ENCODE measurements at regions not wholly inside any gene's neighbourhood (a gene's known extent, or its start where the extent isn't known, plus 50 kb on each side); places are given as distances from the start of the nearest gene placed in this dataset.
"Not testable (repeated sequence)": the region's sequence is repeated elsewhere in the genome, so short reads cannot be mapped to it uniquely, and the experiment has no call there.

DNA sequence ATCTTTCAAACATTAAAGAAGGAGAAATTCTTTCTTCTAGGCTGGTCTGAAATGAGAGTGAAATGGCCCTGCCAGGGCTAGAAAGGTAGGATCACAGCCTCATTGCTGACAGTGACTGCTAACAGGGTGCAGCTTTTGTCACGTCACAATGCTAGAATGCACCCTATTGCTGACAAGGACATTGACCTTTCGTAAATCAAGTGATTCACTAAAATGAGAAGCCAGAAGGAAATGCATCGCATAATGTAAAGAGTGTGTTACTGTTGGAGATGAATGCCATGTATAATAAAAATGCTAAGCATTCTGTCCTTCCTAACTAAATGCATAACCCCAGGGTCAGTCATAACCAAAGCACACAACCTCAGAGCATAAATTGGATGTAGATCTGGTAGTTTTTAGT lies 732.9 kb downstream of the TDRD15 start:
- DNase-seq (ENCODE audit: low read depth), result no peak

DNA sequence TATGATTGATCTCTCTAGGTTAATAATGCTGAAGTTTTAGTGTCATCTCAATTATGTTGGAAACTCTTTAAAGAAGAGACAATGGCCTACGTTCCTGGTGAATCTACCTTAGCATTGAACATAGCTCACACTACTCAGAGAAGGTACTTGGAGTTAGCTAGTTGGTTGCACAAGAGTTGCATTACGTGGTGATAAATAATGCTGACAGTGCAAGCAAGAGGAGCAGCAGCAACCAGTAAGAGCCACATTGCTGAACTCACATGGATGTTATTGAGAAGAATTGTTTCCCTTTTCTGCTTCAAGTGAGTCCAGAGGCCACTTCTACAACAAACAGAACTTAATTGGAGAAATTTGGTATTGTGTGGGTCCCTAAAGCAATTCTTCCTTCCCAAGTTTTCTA lies 737.1 kb downstream of the TDRD15 start:
- DNase-seq (ENCODE audit: low read depth), result no peak

DNA sequence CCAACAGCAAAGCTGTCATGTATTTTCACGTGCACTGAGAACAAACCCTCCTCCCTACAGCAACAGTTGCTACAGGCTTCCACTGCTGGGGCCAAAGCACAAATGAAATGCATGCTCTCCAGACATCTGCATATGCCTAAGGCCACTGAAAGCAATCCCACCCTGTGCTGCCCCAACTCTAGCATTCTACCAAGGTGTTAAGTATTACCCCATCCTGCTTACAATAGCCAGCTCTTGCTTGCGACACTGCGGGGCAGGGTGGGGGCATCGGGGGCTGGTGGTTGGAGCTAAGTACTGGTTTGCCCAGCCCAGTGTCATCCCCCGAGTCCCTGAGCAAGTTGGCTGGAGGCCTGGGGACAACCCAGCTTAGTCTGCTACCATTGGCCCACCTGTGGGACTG lies 742.5 kb downstream of the TDRD15 start:
- no peak for DNase-seq (ENCODE audit: low read depth)

DNA sequence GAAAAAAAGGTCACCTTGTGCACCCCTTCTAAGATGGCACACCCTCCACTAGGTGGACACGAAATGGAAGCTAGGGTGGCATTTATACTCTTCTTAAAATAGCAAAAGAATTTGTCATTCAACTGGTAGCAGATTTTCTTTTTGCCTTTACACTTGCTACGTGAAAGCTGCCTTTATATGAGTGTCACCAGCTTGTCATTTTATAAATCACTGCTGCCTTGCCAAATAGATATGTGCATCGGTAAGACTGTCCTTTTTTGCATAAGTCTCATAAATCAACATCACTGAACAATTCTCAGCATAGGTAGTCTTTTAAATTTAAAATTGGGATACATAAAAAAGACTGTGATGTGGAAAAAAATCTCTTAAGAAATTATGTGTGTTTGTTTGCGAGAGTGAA lies 764.1 kb downstream of the TDRD15 start:
- no peak for DNase-seq (ENCODE audit: low read depth)

DNA sequence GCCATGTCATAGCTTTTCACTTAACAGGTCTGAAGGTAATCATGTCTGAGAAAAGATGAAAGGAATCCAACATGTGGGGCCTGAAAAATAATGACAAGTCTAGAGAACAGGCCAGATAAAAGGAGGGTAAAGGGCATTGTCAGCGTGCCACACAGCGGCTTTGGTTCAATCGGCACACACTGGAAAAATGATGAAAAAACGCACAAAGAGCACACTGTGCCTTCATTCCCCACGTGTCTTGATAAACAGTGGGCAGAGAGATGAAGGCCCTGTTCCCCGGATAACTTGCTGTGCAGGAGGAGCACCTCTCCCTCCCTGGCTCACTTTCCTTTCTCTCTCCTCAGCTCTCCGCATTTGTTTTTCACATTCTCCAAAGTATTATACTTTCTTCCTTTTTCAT lies 766.3 kb downstream of the TDRD15 start:
- no peak for DNase-seq (ENCODE audit: low read depth)

DNA sequence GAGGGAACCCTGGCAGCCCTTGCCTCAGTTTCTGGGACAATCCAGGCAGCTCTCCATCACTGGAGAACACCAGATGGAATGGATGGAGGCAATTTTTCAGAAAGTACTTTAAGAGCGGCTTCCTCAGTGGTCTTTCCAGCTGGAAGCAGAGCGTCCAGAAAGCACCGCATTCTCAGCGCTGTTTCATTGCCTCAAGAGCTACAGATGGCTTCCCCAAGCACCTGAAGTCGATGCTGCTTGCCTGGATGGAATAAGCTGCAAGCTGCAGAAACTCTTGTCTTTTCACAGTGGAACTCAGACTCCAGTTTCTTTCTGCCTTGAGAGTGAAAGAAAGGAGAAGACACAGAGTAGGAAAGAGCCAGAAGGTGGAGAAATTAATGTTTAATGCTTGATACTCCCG lies 766.9 kb downstream of the TDRD15 start:
- no peak for DNase-seq (ENCODE audit: low read depth)

DNA sequence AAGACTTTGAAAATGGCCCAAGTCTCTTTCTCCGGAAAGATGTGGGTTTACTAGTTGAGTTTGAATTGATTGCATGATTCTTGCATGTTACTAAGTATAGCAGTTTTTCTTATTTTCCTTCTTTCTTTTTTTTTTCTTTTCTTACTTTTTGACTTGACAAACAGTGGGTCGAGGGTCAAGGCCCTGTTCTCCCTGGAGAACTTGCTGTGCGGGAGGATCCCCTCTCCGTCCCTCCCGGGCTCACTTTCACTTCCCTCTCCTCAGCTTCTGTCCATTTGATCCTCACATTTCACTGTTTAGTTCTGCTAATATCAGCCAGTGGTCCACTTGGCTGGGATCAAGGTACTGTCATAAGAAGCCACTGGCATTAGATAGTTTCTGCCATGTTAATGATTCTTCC lies 767.4 kb downstream of the TDRD15 start:
- no peak for DNase-seq (ENCODE audit: low read depth)

DNA sequence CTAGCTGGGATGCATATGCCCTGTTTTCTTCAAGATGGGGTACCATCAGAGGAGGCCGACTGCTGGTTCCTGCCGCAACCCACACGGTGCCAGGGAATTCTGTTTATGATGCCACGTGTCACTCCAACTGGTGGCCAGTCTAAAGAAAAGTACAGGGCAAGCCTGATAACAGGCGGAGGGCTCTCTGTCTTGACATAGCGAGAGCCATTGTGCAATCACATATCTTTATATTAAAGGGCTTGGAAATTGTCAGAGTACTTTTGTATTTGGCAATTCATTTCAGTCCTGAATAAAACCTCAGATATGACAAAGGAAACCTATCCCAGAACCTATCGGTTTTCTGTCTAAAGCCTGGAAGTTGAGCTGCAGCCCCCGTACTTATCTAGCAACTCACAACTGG lies 768.4 kb downstream of the TDRD15 start:
- no peak for DNase-seq (ENCODE audit: low read depth)

DNA sequence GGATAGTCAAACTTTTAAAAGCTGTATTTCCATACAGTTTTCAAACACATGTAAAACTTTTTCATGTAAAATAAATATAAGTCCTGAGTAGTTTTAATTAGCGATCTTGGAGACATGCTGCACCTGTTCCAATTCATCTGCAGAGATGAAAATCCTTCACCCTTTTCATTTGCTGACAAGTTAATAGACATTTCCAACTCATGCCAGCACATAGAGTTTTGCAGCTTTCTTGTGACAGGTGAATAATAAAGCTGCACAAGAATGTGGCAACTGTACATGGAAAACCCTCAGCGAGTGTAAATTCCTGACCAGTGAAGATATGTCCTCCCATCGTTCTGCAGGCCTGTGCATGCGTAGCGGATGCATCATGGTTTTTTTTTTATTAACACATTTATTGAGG lies 771.4 kb downstream of the TDRD15 start:
- DNase-seq (ENCODE audit: low read depth), result no peak

DNA sequence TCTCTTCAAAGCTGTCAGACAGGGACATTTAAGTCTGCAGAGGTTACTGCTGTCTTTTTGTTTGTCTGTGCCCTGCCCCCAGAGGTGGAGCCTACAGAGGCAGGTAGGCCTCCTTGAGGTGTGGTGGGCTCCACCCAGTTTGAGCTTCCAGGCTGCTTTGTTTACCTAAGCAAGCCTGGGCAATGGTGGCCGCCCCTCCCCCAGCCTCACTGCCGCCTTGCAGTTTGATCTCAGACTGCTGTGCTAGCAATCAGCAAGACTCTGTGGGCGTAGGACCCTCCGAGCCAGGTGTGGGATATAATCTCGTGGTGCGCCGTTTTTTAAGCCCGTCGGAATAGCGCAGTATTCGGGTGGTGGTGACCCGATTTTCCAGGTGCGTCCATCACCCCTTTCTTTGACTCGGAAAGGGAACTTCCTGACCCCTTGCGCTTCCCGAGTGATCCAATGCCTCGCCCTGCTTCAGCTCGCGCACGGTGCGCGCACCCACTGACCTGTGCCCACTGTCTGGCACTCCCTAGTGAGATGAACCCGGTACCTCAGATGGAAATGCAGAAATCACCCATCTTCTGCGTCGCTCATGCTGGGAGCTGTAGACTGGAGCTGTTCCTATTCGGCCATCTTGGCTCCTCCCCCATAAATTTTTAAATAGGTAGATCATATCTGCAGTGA lies 785.1 kb downstream of the TDRD15 start:
- not testable (repeated sequence) for DNase-seq (ENCODE audit: low read depth)

DNA sequence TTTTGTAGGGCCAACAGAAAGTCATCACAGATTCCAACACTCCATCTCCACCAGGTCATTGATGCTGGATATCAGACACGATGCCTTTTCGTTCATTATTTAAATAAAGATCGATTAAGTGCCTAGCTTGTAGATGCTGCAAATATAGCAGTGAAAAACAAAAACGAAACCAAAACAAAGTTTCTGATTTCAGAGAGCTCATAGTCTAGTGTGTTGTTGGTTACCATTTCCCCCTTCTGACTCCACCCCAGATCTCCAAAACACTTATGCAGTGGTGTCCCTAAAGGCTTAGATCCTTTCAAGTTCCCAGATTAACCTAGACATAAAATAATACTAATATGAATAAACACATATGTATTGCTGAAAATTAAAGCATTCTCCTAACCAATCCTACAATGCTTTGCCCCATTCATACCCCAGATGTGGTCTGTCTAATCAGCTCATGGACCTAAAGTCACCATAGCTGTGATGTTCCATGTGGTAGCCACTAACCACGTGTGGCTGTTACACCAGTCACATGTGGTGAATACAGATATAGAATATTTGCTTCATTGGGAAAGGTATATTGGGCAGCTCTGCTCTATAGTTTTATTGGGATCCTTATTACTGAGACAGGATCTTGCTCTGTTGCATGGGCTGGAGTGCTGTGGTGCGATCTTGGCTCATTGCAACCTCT lies 787.2 kb downstream of the TDRD15 start:
- no peak for DNase-seq (ENCODE audit: low read depth)

DNA sequence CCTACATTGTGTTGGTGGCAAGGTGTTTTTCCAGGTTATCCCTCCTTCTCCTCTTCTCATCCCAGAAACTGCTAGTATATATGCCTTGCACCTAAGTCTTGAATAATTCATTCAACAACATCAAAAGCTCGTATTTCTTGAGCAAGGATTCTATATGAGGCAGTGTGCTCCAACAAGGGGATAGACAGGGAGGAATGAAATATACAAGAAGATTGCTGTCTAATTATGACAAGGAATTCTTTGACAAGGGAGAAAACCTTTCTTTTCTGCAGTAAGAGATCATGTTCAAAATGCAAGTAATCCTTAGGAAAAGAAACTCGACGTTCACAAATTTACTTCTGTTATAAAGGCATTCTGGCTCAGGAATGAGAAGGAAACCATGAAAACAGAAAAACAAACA lies 788.6 kb downstream of the TDRD15 start:
- no peak for DNase-seq (ENCODE audit: low read depth)

DNA sequence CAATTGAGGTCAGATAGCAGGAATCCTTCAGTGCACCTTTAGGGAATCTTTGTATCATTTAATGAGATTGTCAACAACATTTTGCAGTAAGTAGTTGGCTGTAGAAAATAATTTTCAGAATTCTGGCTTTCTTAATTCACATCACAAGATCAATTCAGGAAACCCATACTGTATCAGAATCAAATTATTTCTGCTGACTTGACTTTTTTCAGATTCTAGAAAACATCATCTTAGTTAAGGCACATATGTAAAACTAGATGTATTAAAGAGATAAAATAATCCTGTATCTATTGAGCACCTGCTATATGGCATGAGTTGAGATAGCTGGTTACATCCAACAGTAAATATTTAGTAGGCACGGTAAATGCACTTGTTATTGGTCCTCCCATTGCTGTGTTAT lies 791.4 kb downstream of the TDRD15 start:
- DNase-seq (ENCODE audit: low read depth), result no peak

DNA sequence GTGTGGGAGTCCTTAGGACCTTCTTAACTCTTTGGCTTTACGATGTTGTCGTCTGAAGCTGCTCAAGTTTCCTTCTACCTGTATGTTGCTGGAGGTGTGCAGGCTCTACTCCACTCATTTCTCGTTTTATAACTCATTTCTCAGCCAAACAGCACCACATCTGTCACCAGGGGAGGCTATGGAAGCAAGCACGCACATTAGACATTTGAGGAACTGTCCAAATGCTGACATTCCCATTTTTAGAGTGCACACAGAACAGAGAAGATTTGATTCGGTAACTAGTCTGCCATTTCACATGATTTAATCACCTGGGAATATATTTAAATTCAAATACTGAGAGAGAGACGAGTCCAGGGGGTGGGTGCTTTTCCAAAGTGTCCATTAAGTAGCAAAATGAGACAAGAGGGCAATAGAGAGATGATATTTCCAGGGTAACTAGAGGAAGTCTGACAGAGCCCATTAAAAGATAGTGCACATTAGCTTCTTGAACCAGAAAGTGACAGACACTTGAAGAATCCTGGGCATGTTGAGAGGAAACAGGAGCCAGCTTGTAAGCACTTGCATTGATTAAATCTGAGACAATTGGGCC lies 793.3 kb downstream of the TDRD15 start:
- no peak for DNase-seq (ENCODE audit: low read depth)

DNA sequence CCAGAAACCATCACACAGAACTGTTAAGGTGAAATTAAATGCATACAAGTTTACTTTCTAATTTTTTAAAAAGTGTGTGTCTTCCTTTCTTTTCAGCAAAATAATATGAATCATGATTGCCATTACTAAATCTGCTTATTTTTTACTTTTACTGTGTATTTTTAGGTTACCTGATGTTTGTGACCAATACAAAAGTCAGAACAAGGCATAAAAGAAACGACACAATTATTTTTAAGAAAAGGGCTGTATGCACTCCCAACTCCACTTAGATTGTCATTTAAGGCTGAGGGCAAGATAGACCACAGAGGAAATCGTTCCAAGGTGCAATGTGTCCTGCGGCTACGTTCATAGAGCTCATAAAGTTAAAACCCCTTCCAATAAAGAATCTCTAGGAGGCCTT lies 797.0 kb downstream of the TDRD15 start:
- no peak for DNase-seq (ENCODE audit: low read depth)

DNA sequence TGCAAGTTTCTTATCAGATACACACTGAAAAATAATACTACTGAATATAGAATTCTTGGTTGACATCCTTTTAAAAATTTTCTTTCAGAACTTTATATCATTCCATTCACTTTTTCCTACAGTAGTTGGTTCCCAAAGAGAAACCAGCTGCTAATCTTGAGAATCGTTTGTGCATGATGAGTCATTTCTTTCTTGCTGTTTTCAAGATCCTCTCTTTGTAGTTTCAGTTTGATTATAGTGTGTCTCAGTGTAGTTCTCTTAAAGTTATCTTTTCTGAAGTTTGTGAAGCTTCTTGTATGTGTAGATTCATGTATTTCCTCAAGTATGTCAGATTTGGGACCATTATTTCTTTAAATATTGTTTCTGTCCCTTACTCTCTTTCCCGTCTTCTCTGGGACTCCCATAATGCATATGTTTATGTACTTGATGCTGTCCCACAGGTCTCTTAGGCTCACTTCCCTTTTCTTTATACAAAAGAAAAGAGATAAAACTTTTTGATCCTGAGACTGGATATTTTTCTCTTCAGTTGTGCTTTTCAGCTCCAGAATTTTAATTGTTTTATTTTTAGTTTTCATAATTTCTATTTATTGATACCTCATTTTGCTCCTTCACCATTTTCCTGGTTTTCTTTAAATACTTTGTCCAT lies 801.0 kb downstream of the TDRD15 start:
- DNase-seq (ENCODE audit: low read depth), result no peak

DNA sequence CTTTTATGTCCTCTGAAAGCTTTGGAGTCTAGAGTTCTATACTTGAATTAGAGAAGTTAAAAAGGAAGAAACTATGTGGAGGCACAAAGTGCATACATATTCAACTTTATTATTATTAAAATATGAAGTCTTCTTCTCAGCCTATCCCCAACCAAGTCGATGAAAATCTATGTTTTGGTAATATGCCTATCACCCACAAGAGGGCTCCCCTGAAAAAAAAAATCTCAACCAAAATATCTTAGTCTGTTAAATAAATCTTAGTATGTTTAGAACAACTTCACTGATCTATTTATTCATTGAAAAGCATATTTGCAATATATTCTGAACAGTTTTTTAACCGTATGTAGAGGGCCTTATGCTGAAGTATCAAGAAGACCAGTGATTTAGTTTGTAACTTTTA lies 804.5 kb downstream of the TDRD15 start:
- no peak for DNase-seq (ENCODE audit: low read depth)

DNA sequence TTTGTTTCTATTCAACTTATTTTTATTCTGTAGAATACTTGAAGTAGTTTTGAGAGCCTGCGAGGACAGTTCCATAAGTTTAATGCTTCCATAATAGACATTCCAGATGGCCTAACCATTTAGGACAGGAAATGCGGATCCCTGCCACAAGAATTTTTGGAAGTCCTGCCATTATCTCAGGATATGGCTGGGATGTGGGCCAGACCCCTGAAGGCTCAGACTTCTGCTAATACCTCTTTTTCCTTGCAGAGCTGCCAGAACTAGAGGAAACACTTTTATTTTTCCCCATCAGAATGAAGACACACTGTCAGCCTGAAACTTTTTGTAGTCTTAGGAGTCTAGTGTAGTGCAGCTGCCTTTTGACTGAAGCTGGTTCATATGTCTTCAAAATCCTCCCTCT lies 806.5 kb downstream of the TDRD15 start:
- no peak for DNase-seq (ENCODE audit: low read depth)

DNA sequence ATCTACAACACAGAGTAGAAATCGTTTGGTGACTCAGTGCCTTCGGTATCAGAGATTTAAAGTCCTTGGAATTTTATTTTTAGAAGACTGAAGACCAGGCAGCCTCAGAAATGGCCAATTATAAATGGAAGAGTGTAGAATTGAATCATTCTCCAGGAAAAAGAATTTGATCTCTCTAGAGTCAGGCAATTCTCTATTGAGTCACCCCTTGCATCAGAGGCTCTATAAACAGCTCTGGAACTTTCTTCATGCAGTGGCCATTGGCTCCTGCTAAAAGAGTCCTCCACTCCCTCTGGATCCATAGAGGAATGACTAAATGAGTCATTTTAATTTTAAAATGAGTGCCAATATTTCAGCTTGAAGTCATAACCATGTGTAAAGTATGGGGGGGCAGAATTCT lies 816.2 kb downstream of the TDRD15 start:
- DNase-seq (ENCODE audit: low read depth), result no peak

DNA sequence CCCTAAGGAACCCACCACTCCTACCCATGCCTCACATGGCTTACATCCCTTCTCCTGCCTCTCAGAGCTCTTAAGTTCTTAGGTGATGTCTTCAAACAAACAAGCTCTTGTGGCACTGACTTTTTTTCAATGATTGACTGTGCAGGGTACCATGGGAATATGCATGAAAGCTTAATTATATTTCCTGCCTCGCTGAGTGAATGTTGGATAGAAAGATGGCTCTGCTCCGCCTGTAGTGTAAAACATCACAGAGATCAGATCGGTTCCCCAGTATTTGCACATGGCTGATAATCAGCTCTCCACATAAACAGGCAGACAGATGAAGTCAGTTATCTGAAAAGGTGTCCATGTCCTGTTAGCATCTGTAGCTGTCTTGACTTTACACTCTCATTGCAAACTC lies 820.8 kb downstream of the TDRD15 start:
- DNase-seq (ENCODE audit: low read depth), result no peak

DNA sequence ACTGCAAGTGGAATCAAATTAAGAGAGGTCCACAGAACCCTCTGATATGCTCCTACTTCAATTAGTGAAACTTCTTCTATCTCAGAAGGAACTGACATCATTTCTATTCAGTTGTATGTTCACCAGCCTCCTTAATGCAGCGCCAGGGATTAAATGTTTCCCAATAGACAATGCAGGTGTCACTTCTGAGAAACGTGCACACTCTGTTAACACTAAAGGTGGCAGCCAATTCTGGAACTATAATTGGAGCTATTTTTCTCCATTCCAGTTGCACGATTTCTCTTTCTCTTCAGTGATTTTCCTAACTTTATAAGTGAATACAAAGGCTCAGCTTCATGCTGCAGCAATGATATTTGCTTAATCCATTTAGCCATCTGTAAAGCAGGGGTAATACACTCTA lies 821.9 kb downstream of the TDRD15 start:
- no peak for DNase-seq (ENCODE audit: low read depth)

DNA sequence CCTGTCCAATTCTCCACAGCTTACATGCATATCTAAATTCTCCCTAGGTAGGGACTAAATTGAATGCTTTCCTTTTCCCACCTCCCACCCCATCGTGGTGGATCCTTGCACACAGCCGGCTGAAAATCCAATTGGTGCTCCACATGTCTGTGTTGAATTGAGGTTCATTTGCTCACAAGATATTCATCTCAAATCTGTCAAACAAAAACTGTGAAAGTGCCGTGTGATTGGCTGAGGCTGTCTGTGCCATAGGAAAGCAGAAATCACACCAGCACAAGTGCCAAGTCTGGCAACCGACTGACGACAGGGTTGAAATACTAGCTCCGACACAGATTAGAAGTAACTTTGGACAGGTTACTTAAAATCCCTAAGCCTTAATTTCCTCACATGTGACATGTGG lies 823.3 kb downstream of the TDRD15 start:
- DNase-seq (ENCODE audit: low read depth), result no peak

DNA sequence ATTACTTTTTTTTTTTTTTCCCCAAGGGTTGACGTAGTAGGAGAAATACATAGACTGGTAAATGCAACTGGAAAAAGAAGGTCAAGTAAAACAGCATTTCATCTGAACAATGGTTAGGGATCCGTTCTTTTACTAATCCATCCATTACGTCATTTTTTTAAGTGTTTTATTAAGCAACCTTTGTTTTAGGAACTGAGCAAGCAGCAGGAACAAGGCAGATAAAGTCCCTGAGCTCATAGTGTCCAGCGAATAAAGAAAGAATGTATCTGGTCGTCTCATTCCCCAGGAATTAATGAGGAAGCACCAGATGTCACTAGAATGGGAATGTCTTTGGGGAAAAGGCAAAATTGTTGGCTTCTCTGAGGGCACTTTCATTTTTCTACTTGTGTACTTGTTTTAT lies 842.4 kb downstream of the TDRD15 start:
- DNase-seq (ENCODE audit: low read depth), result no peak
